ENCODE measurements at regions not wholly inside any gene's neighbourhood (a gene's known extent, or its start where the extent isn't known, plus 50 kb on each side); places are given as distances from the start of the nearest gene placed in this dataset.

DNA sequence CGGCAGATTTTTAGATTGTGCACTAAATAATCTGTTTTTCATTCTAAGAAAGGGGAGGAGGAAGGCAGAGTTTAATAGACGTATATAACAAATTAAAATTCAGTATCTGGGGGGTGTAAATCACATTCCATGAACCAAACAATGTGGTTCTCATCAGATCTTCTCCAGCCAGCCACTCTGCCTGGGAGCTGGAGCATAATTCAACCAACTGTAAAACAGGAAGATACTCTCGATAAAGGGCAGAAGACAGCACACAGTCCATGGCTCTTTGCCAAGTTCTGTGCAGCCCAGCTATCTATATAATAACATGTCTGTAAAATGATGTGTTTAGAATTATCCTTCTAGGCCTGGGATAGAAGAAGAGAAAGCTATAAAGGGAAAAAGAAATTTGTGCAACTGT is 289.9 kb upstream of the ZFP64 start:
- no peak for DNase-seq

DNA sequence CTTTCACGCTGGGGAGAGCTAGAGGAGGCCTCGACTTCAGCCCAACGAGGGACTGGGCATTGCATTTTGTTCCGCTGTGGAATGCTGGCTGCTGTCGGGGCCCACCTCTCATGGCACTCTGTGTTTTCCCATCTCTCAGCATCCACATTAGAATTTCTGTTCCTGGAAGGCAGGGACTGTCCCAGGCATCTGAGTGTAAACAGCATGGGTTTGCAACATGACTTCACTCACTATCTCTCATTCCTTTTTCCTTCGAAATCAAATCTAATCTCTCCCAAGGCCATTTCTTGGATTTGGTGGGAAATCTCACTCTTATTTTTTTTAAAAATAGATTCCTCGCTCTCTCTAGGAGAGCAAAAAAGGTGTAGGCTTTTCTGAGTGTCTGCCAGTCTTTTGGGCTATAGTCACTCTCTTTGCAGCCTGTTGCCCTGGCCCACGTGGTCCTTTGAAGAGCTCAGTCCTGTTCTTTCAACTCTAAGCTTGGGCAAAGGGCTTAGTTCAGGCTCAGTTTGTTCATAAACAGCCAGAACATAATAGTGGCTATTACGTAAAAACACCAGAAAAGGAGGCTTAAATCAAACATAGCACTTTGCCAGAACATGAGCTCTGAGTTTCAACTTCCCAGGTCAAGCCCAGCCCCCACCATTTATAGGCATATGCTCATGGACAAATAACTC is 284.6 kb upstream of the ZFP64 start:
- DNase-seq: no peak

DNA sequence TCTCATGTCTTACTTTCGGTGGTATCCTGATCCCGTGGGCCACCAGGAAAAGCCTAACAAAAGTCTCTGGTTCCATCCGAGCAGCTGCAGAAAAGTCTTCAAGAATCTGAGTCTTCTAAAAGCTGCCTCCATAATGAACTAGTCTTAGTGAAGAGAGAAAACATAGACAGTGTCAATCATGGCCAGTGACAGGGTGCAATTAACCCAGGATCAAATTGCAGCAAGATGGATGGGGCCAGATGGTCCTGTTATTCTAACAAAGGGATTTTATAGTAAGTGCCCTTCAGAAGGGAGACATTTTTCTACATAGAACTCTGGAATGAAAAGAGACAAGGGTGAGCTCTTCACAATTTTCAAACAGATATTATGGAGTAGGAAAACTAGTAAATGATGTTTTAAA is 281.6 kb upstream of the ZFP64 start:
- no peak for DNase-seq

DNA sequence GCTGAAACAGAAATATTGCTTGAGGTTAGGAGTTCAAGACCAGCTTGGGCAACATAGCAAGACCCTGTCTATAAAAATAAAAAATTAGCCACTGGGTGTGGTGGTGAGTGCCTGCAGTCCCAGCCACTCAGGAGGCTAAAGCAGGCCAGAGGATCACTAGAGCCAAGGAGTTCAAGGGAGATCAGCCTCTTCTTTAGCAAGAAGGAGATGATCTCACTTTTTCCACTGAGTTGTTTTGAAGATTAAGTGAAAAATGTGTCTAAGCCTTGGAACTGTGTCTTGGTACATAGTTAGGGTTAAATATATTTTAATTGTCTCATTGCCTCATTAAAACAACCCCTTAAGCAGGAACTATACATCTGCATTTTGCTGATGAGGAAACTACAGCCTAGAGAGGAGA is 279.0 kb upstream of the ZFP64 start:
- no peak for DNase-seq

DNA sequence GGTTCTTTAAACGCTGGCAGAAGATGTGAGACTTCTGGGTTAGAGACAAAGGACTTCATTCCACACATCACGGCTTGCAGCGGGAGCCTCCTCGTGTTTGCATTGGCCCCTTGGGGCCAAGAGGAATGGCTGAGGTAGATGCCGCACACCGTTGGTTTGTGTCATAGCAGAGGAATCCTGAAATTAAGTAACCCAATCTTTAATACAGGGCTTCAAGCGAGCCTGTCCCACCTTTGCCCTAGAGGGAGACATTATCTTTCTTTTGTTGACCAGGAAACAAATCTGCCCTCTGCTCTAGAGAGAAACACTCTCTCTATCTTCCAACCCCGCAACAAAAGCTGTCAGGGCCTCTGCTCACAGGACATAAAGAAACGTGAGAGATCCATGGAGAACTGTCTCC is 277.5 kb upstream of the ZFP64 start:
- DNase-seq: no peak

DNA sequence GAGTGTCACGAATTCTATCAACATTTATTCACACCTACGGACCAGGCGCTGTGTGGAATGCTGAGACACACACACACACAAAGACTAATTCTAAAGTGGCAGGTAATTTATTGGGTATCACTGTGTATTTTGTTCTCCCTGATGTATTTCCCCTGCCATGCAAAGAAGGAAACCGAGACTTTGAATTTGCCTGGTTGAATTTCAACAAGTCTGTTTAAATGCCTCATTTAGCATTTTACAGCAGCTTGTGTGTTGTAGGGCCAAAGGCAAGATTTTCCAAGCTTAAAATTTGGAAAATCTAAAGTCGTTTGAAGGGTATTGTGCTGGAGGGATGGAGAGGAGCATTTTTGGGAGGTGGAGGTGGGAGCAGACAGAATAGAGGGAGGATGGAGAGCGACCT is 274.4 kb upstream of the ZFP64 start:
- no peak for DNase-seq

DNA sequence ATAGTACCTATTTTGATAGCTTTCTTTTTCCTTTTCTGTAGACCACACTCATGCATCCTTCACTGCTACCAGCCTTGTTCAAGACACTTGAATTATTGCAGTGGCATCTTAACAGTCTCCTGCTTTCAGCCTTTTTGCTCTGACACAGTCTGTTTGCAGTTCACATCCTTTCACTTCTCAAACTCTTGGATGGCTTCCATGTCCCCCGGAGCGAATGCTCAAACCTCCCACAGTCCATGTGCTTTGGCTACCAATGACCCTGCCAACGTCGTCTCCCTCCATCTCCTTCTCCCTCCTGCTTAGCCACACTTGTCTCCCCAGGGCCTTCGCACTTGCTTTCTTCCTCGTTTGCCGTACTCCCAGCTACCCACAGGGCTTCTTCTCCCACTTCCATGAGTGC is 270.0 kb upstream of the ZFP64 start:
- DNase-seq: no peak

DNA sequence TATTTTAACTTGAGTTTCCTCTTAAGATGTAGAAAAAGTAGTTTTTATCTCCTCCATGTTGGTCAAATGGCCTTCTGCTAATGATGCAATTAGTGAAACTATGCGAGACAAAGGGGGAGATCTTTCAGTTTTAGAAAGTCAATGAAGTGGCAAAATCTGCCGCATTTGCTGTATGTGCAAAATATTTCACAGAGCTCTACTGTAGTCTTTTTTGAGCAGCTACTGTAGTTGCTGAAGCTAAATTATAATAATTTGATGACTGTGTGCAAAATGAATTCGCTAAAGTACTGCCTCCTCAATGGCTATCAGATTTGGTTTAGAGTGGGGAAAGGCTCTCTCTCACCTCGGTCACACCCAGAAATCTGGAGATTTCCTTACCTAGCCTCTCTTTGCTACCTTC is 267.6 kb upstream of the ZFP64 start:
- DNase-seq: no peak

DNA sequence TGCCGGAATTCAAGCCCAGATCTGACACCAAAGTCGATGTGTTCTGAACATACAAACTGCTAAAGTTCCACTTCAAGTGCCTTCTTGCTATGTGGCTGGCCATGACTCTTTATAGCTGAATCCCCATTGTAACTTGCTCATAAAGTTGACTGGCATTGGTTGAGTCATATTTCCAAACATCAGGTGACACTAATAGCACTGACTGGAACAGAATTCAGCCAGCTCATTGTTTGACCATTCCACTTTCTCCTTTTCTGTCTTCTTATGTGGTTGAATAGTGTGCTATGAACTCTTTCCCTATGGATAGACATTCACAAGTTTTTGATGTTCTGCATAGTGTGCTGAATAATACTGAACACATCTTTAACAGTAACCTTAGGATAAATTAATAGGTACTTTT is 266.2 kb upstream of the ZFP64 start:
- DNase-seq: no peak

DNA sequence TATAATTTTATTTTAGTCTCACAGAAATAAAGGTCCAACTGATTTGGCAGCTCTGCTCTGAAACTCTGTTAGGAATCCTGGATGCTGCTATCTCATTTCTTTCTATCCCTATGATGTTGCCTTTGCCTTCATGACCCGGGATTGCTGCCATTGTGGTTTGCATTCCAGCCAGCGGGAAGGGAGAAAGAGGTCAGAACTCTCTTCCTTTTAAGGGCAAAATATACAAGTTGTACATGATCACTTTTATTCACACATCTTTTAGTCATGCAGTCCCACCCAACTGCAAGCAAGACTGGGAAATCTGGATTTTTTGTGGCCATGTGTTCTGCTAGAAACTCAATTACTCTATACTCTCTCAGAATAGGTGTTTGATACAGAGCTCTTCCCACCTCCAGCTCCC is 263.1 kb upstream of the ZFP64 start:
- no peak for DNase-seq

DNA sequence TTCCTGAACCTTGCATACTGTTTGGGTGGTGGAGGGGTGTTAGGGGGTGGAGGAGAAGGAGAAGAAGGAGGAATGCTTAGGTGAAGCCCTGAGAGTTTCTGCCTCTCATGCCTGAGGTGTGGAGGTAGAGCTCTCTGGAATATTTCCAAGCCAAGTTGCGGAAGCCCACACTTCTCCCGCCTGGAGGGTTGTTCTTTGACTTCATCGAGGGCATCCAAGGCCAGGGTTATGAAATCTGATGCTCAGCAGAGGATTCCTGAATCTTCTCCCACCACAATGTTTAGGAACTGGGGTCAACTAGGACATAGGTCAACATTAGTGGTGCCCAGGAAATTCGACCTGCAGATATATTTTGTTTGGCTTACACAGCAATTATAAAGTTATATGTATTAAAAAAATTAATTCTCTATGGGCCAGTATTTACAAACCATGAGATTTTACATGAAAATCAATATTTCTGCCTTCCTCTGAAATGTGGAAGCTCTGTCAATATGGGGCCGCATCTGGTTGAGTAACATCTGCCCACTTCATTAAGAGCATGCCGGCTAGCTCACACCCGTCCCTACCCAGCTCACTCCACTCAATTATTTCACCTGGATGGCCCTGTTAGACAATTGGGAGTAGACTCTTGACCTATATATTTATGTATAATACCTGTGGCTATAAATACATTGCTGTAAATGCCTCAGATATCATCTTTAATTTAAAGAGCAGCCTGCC is 257.1 kb upstream of the ZFP64 start:
- no peak for DNase-seq

DNA sequence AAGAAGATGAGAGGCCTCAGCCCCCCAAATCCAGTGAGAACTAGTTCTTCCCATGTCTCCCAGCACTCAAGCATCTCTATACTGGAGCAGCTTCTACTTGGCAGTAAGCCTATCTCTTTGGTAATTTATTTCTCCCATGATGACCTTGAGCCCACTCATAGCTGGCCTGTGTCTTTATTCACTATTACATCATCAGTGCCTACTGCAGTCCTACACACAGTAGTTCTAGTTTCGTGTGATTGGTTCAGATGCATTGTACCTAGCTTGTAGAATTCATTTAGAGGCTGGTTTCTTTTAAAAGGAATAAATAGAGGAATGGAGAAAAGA is 255.6 kb upstream of the ZFP64 start:
- DNase-seq: no peak

DNA sequence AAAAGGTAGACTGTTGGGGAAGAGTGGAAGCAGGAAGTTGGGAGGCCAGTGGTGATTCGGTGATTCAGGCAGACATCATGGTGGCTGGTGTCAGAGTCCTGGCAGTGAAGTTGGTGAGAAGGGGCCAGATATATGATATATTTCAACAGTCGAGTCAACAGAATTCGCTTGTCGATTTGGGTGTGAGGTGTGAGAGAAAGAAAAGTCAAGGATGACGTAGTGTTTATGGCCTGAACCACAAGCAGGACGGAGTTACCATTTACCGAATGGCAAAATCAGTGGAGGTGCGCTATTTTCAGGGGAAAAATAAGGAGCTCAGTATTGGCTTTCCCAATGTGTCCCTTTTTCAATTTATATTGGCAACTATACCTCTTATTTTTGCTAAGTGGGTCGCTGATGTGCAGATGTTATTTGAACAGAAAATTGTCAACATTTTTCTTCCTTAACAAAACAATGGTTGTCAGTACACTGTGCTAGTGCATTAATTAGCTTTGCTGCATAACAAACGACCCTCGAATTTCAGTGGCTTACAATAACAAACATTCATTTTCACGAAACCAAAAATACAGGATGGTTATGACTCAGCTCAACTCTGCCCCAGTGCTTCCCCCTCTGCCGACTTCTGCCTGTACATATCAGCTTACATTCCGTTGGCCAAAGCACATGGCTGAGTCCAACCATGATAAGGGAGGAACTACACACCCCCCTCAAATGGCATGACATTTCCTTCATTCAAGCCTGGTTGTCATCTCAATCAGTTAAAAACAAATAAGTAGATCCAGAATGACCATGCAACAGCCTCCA is 255.0 kb upstream of the ZFP64 start:
- no peak for DNase-seq

DNA sequence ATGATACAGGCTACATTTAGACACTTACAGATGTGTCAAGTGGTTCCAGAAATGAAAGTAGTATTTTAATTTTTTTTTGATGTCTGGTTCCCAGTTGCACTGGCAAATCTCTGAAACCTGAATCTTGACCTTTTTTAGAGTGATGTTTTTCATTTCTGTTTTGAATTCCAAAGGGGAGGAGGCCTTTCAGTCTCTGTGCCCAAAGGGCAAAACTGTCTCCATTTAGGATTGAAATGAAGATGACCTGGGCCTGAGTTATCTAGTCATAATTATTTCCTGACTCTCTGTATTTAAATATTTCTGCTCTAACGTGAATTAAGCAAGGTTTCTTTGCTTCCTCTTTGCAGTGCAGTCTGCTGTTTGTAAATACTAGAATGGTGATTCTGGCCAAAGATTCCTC is 252.9 kb upstream of the ZFP64 start:
- no peak for DNase-seq

DNA sequence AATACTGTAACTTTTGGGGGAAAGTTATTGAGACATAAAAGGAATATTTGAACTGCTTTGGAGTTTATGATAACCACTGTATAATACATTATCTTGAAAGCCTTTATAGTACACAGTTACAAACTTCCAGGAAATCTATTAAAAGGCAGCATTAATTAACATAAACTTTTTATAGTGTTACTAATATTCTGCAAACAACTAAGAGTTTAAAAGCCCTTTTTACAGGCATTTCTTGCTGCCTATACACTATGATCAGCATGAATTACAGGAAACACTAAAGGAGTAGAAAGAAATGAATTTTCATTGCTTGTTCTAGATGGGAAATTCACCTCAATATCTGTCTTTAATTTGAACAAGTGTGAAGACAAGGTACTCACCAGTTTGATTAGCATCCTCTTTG is 252.3 kb upstream of the ZFP64 start:
- DNase-seq: no peak

DNA sequence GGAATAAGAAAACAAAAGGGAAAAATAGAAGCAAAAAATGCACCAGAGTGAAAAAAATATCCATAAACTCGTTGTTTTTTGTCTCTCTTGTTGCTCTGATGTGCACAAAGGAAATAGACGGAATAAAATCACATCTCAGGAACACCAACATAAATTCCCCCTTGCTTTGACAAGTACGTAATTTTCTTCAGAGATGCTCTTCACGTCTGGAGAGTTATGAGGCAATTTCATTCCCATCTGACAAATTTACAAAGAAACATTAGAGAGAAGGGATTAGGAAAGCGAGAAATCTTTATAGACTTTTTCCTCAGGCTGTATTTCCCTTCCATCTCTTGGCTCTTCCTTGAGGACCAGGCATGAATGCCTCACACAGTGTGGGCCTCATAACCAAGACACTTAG is 250.1 kb upstream of the ZFP64 start:
- DNase-seq: no peak

DNA sequence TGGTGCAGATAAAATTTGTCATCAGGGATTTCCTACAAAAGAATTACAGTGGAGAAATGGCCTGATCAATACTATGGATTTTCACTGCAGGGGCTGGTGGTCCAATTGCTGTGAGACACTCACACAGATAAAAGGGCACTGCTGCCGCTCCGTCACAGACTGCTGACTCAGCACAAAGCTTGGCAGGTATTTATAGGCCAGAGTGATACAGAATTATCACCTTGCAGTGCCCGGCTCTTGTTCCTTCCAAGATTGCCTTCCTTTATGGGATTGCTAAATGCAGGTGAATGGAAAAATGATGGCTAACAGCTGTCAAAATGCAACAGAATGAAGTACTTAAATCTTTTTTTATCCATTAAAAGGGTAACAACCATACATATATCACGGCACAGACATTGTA is 247.8 kb upstream of the ZFP64 start:
- no peak for DNase-seq

DNA sequence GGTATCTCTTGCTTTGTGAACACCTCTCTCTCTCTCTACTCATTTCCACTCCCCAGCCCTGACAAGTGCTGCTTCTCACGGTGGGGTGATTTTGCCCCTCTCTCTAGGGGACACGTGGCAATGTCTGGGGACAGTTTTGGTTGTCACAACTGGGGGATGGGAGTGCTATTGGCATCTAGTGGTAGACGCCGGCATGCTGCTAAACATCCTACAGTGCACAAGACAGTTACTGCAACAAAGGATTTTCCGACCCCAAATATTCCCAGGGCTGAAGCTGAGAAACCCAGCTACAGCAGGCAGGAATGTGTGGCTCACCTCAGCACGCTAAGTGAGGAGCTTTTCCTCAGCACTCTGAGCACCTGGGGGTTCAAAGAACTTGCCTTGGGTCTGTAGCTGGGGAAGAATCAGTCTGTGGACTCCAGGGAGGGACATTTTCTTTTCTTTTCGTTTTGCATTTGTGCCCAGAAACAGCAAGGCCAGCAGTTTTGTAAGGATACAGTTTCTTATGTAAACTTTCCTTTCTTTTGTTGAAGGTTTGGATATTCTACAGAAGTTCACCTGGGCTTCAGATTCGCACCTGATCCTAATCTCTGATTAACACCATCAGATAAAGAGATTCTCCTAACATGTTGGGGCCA is 246.9 kb upstream of the ZFP64 start:
- no peak for DNase-seq

DNA sequence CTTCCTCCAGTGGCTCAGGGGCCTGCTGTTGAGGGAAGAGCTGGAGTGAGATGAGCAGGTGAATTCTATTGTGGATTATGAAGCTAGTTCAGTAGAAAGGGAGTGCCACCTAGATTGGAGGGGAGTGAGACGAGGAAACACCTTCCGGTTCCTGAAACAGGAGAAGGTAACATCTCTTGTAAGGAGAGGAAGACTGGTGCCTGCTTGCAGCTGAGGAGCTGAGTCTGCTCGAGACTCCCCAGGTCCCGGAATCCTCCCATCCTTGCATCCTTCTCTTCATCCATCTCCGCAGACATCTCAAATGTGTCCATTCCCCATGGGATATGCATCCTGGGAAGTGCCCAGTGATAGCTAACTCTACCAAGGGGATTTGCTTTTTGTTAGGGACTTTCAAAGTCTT is 242.9 kb upstream of the ZFP64 start:
- DNase-seq: no peak

DNA sequence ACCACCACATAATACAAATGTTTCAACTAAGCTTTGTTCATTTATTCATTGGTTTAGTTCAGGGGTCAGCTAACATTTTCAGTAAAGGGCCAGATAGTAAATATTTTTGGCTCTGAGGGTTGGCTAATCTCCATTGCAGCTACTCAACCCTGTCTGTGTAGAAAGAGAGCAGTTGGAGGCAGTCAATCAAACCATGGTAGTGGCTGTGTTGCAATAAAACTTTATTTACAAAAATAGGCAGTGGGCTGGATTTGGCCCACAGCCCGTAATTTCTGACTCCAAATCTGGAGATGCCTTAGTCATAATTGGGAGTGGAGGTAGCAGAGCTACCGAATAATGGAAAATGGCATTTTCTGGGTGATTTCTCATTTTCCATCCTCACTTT is 242.5 kb upstream of the ZFP64 start:
- DNase-seq: no peak

DNA sequence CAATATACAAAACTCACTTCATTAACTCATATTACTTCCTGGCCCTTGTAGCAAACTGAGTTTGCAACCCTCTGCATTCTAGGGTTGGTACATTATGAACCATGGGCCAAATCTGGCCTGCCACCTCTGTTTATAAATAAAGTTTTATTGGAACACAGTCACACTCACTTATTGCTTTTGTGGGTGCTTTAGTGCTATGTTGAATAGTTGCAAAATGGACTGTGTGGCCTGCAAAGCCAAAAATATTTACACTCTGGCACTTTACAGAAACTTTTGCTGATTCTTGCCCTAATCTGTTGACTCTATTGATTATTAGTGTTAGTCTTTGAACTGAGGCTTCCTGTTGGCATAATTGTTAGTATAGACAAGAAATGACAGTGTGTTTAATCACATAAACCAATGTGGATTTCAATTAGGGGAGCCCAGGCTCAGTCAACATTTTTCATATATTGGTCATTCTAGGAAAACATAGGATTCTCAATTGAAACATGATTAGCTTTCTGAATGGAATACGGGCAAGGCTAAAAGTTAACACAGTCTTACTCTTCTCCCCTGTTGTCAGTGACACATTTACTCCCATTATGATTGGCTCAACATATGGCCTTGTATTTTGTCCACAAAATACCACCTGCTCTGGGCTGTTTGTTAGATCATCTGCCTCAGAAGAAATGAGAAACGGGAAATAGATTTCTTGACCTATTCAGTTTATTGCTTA is 241.9 kb upstream of the ZFP64 start:
- no peak for DNase-seq

DNA sequence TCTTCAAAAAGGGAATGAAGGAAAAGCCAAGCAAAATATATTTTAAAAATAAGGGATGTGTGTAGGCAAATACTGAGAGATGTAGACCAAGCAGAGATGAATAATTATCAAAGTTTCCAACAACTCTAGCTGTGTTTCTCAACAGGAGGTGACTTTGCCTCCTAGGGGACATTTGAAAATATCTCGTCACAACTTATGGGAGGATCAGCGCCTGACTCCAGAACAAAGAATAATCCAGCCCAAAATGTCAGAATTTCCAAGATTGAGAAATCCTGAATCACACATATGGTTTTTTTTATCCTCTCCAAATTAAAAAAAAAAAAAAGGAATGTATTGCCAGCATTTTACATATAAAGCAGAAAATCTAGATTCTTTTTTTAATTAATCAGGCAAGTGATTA is 241.2 kb upstream of the ZFP64 start:
- no peak for DNase-seq

DNA sequence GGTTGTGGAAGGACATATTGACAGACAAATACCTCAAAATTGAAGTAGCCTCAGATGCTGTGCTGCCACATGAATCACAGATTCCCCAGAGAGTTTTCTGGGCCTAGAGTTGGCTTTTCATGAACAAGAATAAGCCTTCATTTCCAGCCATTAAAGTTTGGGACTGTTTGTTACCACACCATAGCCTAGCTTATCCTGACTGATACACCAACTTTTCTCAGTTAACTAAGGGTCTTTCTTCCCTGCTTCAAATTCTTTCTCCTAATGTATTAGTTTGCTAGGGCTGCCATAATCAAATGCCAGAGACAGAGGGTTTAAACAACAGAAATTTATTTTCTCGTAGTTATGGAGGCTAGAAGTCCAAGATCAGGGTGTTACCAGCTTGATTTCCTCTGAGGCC is 237.4 kb upstream of the ZFP64 start:
- no peak for DNase-seq

Measured in hindlimb muscle (tissue), 1 donor.